BE2C (cell line): ENCODE measurements at regions not wholly inside any gene's neighbourhood (a gene's known extent, or its start where the extent isn't known, plus 50 kb on each side); places are given as distances from the start of the nearest gene placed in this dataset.
"Not testable (repeated sequence)": the region's sequence is repeated elsewhere in the genome, so short reads cannot be mapped to it uniquely, and the experiment has no call there.

Experiments used
- DNase-seq: peaks from one replicate; pipeline ENCODE4 v3.0.0-alpha.2; 2020
- H3K27me3 ChIP-seq: fragments of 250-450 bp; sonication (Bioruptor Pico); 2 replicates; pipeline ENCODE4 v1.5.1; 2020; ENCODE audit warnings: mild to moderate bottlenecking
- H3K36me3 ChIP-seq: fragments of 250-450 bp; sonication (Bioruptor Pico); 2 replicates; pipeline ENCODE4 v1.5.1; 2020; ENCODE audit warnings: mild to moderate bottlenecking
- H3K4me1 ChIP-seq: fragments of 250-450 bp; sonication (Bioruptor Pico); 2 replicates; pipeline ENCODE4 v1.5.1; 2020
- H3K4me3 ChIP-seq: 2 replicates; pipeline ENCODE4 v1.5.1; 2011; ENCODE audit warnings: low read depth, low read length
- H3K9me3 ChIP-seq: fragments of 250-450 bp; sonication (Bioruptor Pico); 2 replicates; pipeline ENCODE4 v1.5.1; 2020
- CTCF ChIP-seq: IDR thresholded peaks from 2 replicates; pipeline ENCODE4 v1.5.1; 2012; ENCODE audit warnings: mild to moderate bottlenecking, low read depth, low read length

DNA sequence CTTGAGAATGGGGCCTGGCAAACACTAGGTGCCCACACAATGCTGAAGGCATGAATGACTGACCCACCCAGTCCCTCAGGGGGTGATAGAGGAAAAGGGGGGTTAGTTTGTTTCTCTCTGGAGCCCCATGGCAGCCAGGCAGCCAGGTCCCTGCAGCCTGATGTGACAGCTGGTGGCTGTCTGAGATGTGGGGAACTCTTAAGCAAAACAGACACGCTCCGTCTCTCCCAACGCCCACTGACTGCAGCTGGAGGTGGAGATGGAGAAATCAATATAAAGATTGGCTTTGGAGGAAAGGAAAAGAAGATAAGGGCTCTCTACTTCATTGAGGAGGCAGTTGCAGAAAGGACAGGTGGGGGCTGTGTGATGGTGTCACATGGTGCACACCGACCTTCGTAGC is 240.8 kb upstream of the LHX5 start:
- no peak for DNase-seq
- no peak overlapping the region for H3K4me3 ChIP-seq
- H3K9me3 ChIP-seq = 0 out of 2 replicates have a peak, but pooled peaks cover 3% of the 10 kb centered on the region
- H3K27me3 ChIP-seq = peaks cover 15% of the 10 kb centered on the region
- H3K4me1 ChIP-seq = no peaks in the 10 kb centered on the region
- no peak for TF ChIP-seq CTCF
- no peaks in the 10 kb centered on the region for H3K36me3 ChIP-seq

DNA sequence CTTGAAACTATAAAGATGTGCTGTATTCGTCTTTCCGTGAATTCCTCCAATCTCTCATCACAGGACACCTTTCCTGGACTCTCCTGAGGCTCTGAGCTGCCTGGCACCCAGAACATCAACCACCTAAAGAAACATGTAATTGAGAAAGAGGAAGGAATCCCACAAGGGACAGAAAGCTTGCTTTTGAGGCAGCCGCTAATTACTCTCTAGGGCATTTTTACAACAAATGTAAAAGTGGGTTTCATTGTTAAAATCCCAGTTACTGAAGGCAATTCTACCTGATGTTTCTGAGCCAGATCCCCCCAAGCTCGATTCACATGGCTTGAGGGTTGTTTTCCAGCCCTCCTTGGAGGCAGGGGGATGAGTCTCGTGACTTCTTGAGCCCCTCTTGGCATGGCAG is 238.5 kb upstream of the LHX5 start:
- Histone ChIP-seq H3K27me3 (peaks cover 26% of the 10 kb centered on the region), H3K4me1 (no peaks in the 10 kb centered on the region)

GRCh38 chr12:113709456-113709855 is 237.8 kb upstream of the LHX5 start:
- no peak for TF ChIP-seq CTCF
- DNase-seq = no peak
- Histone ChIP-seq H3K4me3 (no peak overlapping the region), H3K4me1 (no peaks in the 10 kb centered on the region), H3K9me3 (0 out of 2 replicates have a peak, but pooled peaks cover 3% of the 10 kb centered on the region), H3K36me3 (no peaks in the 10 kb centered on the region), H3K27me3 (peaks cover 28% of the 10 kb centered on the region)

More for the DNA sequence above, 238.5 kb upstream of the LHX5 start:
- 0 out of 2 replicates have a peak, but pooled peaks cover 3% of the 10 kb centered on the region for H3K9me3 ChIP-seq
- DNase-seq = no peak
- no peak for TF ChIP-seq CTCF
- no peak overlapping the region for H3K4me3 ChIP-seq
- H3K36me3 ChIP-seq = no peaks in the 10 kb centered on the region

DNA sequence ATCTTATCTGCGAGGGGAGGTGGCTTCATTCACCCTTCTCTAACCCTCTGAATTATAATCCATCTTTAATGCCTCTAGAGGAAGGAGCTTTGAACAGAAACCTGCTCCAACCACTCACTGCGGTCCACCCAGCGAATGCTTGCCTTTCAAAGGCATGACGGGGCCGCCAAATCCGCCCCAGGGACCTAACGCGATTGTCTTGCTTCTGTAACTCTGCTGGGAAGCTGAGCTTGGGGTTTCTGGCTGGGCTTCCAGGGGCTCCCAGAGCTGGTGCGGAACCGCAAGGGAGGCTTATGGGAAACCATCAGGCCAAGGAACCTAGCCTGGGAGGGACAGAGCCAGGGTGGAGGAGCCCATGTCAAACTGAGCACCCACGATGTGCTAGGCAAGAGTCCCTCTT is 231.2 kb upstream of the LHX5 start:
- no peaks in the 10 kb centered on the region for H3K9me3 ChIP-seq
- no peaks in the 10 kb centered on the region for H3K4me1 ChIP-seq
- H3K4me3 ChIP-seq = no peak overlapping the region
- DNase-seq = no peak
- TF ChIP-seq CTCF = no peak
- no peaks in the 10 kb centered on the region for H3K36me3 ChIP-seq
- H3K27me3 ChIP-seq = peaks cover 27% of the 10 kb centered on the region; the same call in 1 of the 2 replicates

DNA sequence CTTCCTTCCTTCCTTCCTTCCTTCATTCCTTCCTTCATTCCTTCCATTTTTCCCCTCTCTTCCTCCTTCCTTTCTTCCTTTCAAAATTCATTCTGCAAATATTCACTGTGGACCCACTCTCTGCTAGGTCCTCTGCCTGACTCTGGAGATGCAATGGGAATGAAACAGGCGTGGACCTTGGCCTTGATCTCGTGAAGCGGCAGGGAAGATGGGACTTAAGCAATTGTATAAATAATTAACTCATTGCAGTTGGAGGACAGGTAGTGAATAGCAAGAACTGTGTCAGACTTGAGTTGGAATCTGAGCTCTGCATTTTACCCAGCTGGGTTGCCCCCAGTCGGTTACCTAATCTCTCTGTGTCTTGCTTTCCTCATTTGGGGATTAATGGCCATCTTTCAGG is 230.6 kb upstream of the LHX5 start:
- Histone ChIP-seq H3K4me1 (no peaks in the 10 kb centered on the region), H3K4me3 (no peak overlapping the region), H3K36me3 (no peaks in the 10 kb centered on the region), H3K27me3 (peaks cover 24% of the 10 kb centered on the region; the same call in 1 of the 2 replicates), H3K9me3 (no peaks in the 10 kb centered on the region)
- TF ChIP-seq CTCF = no peak
- DNase-seq = no peak

- peaks cover 17% of the 10 kb centered on the region; the same call in 1 of the 2 replicates for H3K27me3 ChIP-seq
- no peaks in the 10 kb centered on the region for H3K4me1 ChIP-seq
- H3K4me3 ChIP-seq = no peak overlapping the region
- no peaks in the 10 kb centered on the region for H3K9me3 ChIP-seq
- DNase-seq = no peak
- no peaks in the 10 kb centered on the region for H3K36me3 ChIP-seq
- TF ChIP-seq CTCF = no peak
Measured at GRCh38 chr12:113700943-113701342, 229.3 kb upstream of the LHX5 start.

- not testable (repeated sequence) for H3K9me3 ChIP-seq, DNase-seq
Measured at GRCh38 chr12:113699984-113700383, 228.3 kb upstream of the LHX5 start.

More at GRCh38 chr12:113699984-113700383, 228.3 kb upstream of the LHX5 start:
- not testable (repeated sequence) for H3K4me3 ChIP-seq, H3K36me3 ChIP-seq, H3K4me1 ChIP-seq
- H3K27me3 ChIP-seq = peaks cover 13% of the 10 kb centered on the region; the same call in 1 of the 2 replicates
